ENCODE measurements at regions not wholly inside any gene's neighbourhood (a gene's known extent, or its start where the extent isn't known, plus 50 kb on each side); places are given as distances from the start of the nearest gene placed in this dataset.

GRCh38 chr6:94597487-94597886 is 979.8 kb upstream of the MANEA start:
- Histone ChIP-seq H3K4me1 (no peaks in the 10 kb centered on the region), H3K27me3 (no peaks in the 10 kb centered on the region), H3K27ac (no peak overlapping the region), H3K4me3 (no peak overlapping the region), H3K9me3 (no peaks in the 10 kb centered on the region), H3K36me3 (no peaks in the 10 kb centered on the region)
- no peak for TF ChIP-seq EP300 (IDR thresholded peaks at IDR 0.05)
- TF ChIP-seq, protein P1, sequence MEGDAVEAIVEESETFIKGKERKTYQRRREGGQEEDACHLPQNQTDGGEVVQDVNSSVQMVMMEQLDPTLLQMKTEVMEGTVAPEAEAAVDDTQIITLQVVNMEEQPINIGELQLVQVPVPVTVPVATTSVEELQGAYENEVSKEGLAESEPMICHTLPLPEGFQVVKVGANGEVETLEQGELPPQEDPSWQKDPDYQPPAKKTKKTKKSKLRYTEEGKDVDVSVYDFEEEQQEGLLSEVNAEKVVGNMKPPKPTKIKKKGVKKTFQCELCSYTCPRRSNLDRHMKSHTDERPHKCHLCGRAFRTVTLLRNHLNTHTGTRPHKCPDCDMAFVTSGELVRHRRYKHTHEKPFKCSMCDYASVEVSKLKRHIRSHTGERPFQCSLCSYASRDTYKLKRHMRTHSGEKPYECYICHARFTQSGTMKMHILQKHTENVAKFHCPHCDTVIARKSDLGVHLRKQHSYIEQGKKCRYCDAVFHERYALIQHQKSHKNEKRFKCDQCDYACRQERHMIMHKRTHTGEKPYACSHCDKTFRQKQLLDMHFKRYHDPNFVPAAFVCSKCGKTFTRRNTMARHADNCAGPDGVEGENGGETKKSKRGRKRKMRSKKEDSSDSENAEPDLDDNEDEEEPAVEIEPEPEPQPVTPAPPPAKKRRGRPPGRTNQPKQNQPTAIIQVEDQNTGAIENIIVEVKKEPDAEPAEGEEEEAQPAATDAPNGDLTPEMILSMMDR (IDR thresholded peaks at IDR 0.05), result no peak
- no peak for TF ChIP-seq POLR2AphosphoS5 (IDR thresholded peaks at IDR 0.05)
- no peak for TF ChIP-seq POLR2A (IDR thresholded peaks at IDR 0.05)
- WGBS, 2 donors (ENCODE audit: low coverage in 1 of 2), result 87 to 100% methylated on average over 2 of the region's 2 CpGs
- no peak for ATAC-seq

DNA sequence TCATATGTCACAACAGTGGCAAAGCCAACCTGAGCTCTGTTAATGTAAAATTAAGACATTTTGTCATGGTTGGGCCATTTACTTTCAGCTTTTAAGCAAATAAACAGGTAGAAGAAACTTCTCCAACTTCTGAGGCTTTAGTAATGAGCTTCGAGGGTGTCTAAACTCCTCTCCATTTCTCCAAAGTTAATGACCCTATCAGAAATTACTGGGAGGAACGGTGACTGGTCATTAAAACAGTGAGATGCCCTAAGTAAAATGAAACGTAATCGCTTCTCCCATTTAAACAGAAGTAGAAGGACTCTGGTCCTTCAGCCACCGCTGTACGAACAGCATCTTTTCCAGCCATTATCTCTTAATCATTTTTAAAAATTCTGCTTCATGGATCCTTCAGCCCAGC is 986.9 kb upstream of the MANEA start:
- no peak overlapping the region for H3K27ac ChIP-seq
- no peaks in the 10 kb centered on the region for H3K36me3 ChIP-seq
- no peaks in the 10 kb centered on the region for H3K4me1 ChIP-seq
- H3K4me3 ChIP-seq, result no peak overlapping the region
- H3K27me3 ChIP-seq, result no peaks in the 10 kb centered on the region
- WGBS, 2 donors (ENCODE audit: low coverage in 1 of 2), result 78 to 91% methylated on average over 6 of the region's 6 CpGs
- ATAC-seq, result no peak
- TF ChIP-seq EP300 (IDR thresholded peaks at IDR 0.05) (no peak), POLR2AphosphoS5 (IDR thresholded peaks at IDR 0.05) (no peak), POLR2A (IDR thresholded peaks at IDR 0.05) (no peak)
- TF ChIP-seq, protein P1 (IDR thresholded peaks at IDR 0.05), result no peak
- H3K9me3 ChIP-seq, result no peaks in the 10 kb centered on the region

GRCh38 chr6:94588301-94588700 is 989.0 kb upstream of the MANEA start:
- H3K9me3 ChIP-seq, result no peaks in the 10 kb centered on the region
- no peaks in the 10 kb centered on the region for H3K36me3 ChIP-seq
- no peaks in the 10 kb centered on the region for H3K4me1 ChIP-seq
- TF ChIP-seq EP300 (IDR thresholded peaks at IDR 0.05), result no peak
- TF ChIP-seq POLR2AphosphoS5 (IDR thresholded peaks at IDR 0.05), result no peak
- TF ChIP-seq POLR2A (IDR thresholded peaks at IDR 0.05), result no peak
- TF ChIP-seq, protein P1 (IDR thresholded peaks at IDR 0.05), result no peak
- ATAC-seq, result no peak
- no peak overlapping the region for H3K4me3 ChIP-seq
- H3K27ac ChIP-seq, result no peak overlapping the region
- H3K27me3 ChIP-seq, result no peaks in the 10 kb centered on the region
- 59 to 66% methylated on average over 2 to 3 of the region's 3 CpGs for WGBS, 2 donors (ENCODE audit: low coverage in 1 of 2)

DNA sequence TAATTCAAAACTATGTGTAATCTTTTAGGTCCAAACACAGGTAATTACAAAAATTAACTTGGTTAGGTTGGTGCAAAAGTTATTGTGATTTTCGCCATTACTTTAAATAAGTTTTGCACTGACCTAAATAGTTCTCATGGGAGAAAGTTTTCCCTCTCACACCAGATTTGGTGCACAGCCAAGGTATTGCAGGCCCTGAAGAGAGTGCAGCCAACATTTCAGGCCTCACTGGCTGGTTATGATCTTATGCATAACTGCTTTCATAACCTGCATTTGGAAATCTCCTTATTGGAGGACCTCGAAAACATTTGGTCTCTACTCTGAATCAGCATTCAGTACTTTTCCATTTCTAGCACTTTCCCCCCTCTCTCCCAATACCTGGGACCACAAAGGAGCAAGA is 993.1 kb upstream of the MANEA start:
- Histone ChIP-seq H3K4me3 (no peak overlapping the region), H3K27me3 (no peaks in the 10 kb centered on the region), H3K36me3 (no peaks in the 10 kb centered on the region), H3K9me3 (no peaks in the 10 kb centered on the region), H3K27ac (no peak overlapping the region), H3K4me1 (no peaks in the 10 kb centered on the region)
- ATAC-seq, result no peak
- 75 to 85% methylated on average over 2 of the region's 2 CpGs for WGBS, 2 donors (ENCODE audit: low coverage in 1 of 2)
- TF ChIP-seq POLR2AphosphoS5 (IDR thresholded peaks at IDR 0.05) (no peak), EP300 (IDR thresholded peaks at IDR 0.05) (no peak), POLR2A (IDR thresholded peaks at IDR 0.05) (no peak)
- TF ChIP-seq, protein P1 (IDR thresholded peaks at IDR 0.05), result no peak

DNA sequence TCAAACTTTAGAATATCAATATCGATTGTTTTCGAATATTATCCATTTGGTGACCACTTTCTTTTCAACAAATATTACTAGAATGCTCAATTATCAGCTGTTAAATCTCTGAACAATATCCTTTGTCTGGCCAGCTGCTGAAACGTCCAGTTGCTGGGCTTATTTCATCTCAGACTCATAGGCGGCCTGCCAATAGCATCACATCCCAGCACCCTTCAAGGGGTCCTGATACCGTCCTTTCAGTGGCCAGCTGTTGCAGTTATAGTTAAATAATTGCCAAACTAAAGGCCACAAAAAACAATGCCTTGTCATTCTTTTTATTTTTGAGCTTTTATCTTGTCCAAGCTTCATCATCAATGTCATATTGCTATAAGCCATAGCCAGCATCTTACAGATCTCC is 1006.8 kb upstream of the MANEA start:
- TF ChIP-seq POLR2AphosphoS5 (IDR thresholded peaks at IDR 0.05), result no peak
- H3K27me3 ChIP-seq, result no peaks in the 10 kb centered on the region
- WGBS, 2 donors (ENCODE audit: low coverage in 1 of 2), result 51 to 52% methylated on average over 5 of the region's 5 CpGs
- no peak for ATAC-seq
- H3K4me3 ChIP-seq, result no peak overlapping the region
- H3K36me3 ChIP-seq, result no peaks in the 10 kb centered on the region
- H3K27ac ChIP-seq, result no peak overlapping the region
- no peaks in the 10 kb centered on the region for H3K9me3 ChIP-seq
- no peaks in the 10 kb centered on the region for H3K4me1 ChIP-seq
